ENCODE measurements at regions not wholly inside any gene's neighbourhood (a gene's known extent, or its start where the extent isn't known, plus 50 kb on each side); places are given as distances from the start of the nearest gene placed in this dataset.

GRCh38 chr6:51489133-51489532 lies 598.3 kb downstream of the PKHD1 start:
- H3K27me3 ChIP-seq = no peaks in the 10 kb centered on the region
- intact Hi-C loops (cut with DNase I) = no loop called here
- no peaks in the 10 kb centered on the region for H3K4me1 ChIP-seq
- H3K27ac ChIP-seq = no peak overlapping the region
- H3K4me3 ChIP-seq = no peak overlapping the region
- no peak for TF ChIP-seq POLR2A (IDR thresholded peaks at IDR 0.05)
- no peak for TF ChIP-seq POLR2AphosphoS5 (IDR thresholded peaks at IDR 0.05; ENCODE audit: insufficient read depth in 1 of 2, low read depth in 1 of 2)
- no peak for TF ChIP-seq CTCF (IDR thresholded peaks at IDR 0.05)
- H3K9me3 ChIP-seq = no peaks in the 10 kb centered on the region
- DNase-seq (ENCODE audit: extremely low spot score in 2 of 2) = no peak
- H3K36me3 ChIP-seq = no peaks in the 10 kb centered on the region

- Histone ChIP-seq H3K9me3 (no peaks in the 10 kb centered on the region), H3K36me3 (no peaks in the 10 kb centered on the region), H3K27me3 (no peaks in the 10 kb centered on the region), H3K27ac (no peak overlapping the region), H3K4me3 (no peak overlapping the region), H3K4me1 (no peaks in the 10 kb centered on the region)
- no peak for DNase-seq (ENCODE audit: extremely low spot score in 2 of 2)
- intact Hi-C loops (cut with DNase I) = no loop called here
- TF ChIP-seq POLR2AphosphoS5 (IDR thresholded peaks at IDR 0.05; ENCODE audit: insufficient read depth in 1 of 2, low read depth in 1 of 2) (no peak), POLR2A (IDR thresholded peaks at IDR 0.05) (no peak), CTCF (IDR thresholded peaks at IDR 0.05) (no peak)
These were observed 597.3 kb downstream of the PKHD1 start for GRCh38 chr6:51490101-51490500.

- DNase-seq (ENCODE audit: extremely low spot score in 2 of 2) = no peak
- no peaks in the 10 kb centered on the region for H3K9me3 ChIP-seq
- no peaks in the 10 kb centered on the region for H3K27me3 ChIP-seq
- no peak overlapping the region for H3K4me3 ChIP-seq
- H3K27ac ChIP-seq = no peak overlapping the region
- no peaks in the 10 kb centered on the region for H3K36me3 ChIP-seq
- no peaks in the 10 kb centered on the region for H3K4me1 ChIP-seq
- intact Hi-C loops (cut with DNase I) = no loop called here
- no peak for TF ChIP-seq POLR2A (IDR thresholded peaks at IDR 0.05)
- TF ChIP-seq POLR2AphosphoS5 (IDR thresholded peaks at IDR 0.05; ENCODE audit: insufficient read depth in 1 of 2, low read depth in 1 of 2) = no peak
These were observed 593.1 kb downstream of the PKHD1 start for GRCh38 chr6:51494342-51494741.

GRCh38 chr6:51495096-51495495 lies 592.3 kb downstream of the PKHD1 start:
- Histone ChIP-seq H3K9me3 (no peaks in the 10 kb centered on the region), H3K36me3 (no peaks in the 10 kb centered on the region), H3K4me1 (no peaks in the 10 kb centered on the region), H3K4me3 (no peak overlapping the region), H3K27ac (no peak overlapping the region), H3K27me3 (no peaks in the 10 kb centered on the region)
- intact Hi-C loops (cut with DNase I) = no loop called here
- TF ChIP-seq POLR2A (IDR thresholded peaks at IDR 0.05) (no peak), CTCF (IDR thresholded peaks at IDR 0.05) (no peak), POLR2AphosphoS5 (IDR thresholded peaks at IDR 0.05; ENCODE audit: insufficient read depth in 1 of 2, low read depth in 1 of 2) (no peak)
- DNase-seq (ENCODE audit: extremely low spot score in 2 of 2) = no peak

- Histone ChIP-seq H3K27me3 (no peaks in the 10 kb centered on the region), H3K36me3 (no peaks in the 10 kb centered on the region), H3K4me1 (no peaks in the 10 kb centered on the region), H3K4me3 (no peak overlapping the region), H3K27ac (no peak overlapping the region), H3K9me3 (no peaks in the 10 kb centered on the region)
- DNase-seq (ENCODE audit: extremely low spot score in 2 of 2) = no peak
- intact Hi-C loops (cut with DNase I) = no loop called here
- TF ChIP-seq POLR2A (IDR thresholded peaks at IDR 0.05) (no peak), POLR2AphosphoS5 (IDR thresholded peaks at IDR 0.05; ENCODE audit: insufficient read depth in 1 of 2, low read depth in 1 of 2) (no peak), CTCF (IDR thresholded peaks at IDR 0.05) (no peak)
These were observed 591.6 kb downstream of the PKHD1 start for GRCh38 chr6:51495610-51496396.

Data from vagina (tissue), 2 donors.